Uterus (tissue), 2 donors: ENCODE measurements at regions not wholly inside any gene's neighbourhood (a gene's known extent, or its start where the extent isn't known, plus 50 kb on each side); places are given as distances from the start of the nearest gene placed in this dataset.

Experiments
- POLR2A ChIP-seq, 2 donors: fragments of 450-650 bp; IDR thresholded peaks; one replicate each; pipeline ENCODE4 v1.6.1; 2016; ENCODE audit warnings: antibody characterized with exemption in 2 of 2, mild to moderate bottlenecking in 1 of 2, moderate library complexity in 1 of 2
- TF ChIP-seq, protein P1 (sequence below), 4 experiments: fragments of 200-600 bp in 2 of 4; fragments of 450-650 bp in 2 of 4; sonication (generic) in 2 of 4; IDR thresholded peaks; one replicate each; pipeline ENCODE4 v1.5.1; 2016 to 2019; ENCODE audit warnings: antibody characterized with exemption in 4 of 4, mild to moderate bottlenecking in 2 of 4, moderate library complexity in 1 of 4

DNA sequence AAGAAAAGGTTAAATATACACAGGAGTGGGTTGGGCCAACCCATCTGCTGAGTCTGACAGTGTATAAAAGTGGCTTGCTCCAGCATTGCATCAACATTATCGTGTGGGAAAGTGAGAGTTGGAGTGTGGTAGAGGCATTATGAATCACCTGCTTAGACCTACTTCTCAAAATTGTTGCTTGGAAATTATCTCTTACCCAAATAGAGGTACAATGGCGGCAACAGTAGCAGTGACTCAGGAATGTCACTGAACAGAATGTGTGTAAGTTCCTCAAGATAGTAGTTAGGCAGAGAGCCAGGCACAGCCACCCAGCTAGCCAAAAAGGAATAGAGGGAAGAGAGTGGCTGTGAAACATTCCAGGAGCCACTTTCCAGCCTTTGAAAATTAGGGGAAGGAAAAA, 616.0 kb downstream of the NUP35 start:
- no peak for TF ChIP-seq POLR2A (IDR thresholded peaks at IDR 0.05)
- TF ChIP-seq, protein P1, sequence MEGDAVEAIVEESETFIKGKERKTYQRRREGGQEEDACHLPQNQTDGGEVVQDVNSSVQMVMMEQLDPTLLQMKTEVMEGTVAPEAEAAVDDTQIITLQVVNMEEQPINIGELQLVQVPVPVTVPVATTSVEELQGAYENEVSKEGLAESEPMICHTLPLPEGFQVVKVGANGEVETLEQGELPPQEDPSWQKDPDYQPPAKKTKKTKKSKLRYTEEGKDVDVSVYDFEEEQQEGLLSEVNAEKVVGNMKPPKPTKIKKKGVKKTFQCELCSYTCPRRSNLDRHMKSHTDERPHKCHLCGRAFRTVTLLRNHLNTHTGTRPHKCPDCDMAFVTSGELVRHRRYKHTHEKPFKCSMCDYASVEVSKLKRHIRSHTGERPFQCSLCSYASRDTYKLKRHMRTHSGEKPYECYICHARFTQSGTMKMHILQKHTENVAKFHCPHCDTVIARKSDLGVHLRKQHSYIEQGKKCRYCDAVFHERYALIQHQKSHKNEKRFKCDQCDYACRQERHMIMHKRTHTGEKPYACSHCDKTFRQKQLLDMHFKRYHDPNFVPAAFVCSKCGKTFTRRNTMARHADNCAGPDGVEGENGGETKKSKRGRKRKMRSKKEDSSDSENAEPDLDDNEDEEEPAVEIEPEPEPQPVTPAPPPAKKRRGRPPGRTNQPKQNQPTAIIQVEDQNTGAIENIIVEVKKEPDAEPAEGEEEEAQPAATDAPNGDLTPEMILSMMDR (IDR thresholded peaks at IDR 0.05), result no peak
